GM19023 (cell line): ENCODE measurements at regions not wholly inside any gene's neighbourhood (a gene's known extent, or its start where the extent isn't known, plus 50 kb on each side); places are given as distances from the start of the nearest gene placed in this dataset.

Experiments
- ATAC-seq: cut with Tn5 transposase; IDR thresholded peaks from one replicate; pipeline ENCODE4 v1.9.1; 2021; ENCODE audit warnings: mild to moderate bottlenecking, moderate library complexity; ENCODE audit not compliant: unreplicated experiment

DNA sequence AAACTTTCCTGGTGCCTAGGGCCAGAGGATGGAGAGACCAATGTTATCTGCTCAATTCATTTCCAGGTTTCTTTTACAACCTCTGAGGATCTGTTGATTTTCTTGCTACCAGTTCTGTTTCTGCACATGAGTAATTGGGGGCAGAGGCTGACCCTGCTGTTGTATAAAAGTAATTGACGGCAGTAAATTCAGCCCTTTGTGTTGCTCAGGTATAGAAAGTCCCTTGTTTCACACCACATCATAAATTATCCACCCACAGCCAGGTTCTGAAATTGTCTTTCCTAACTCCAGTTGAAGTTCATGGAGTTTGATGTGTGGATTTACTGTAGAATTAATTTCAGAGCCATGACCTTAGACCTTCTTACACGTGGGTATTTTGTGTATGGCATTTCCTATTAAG is 107.4 kb upstream of the GRIK2 start:
- ATAC-seq: no peak

DNA sequence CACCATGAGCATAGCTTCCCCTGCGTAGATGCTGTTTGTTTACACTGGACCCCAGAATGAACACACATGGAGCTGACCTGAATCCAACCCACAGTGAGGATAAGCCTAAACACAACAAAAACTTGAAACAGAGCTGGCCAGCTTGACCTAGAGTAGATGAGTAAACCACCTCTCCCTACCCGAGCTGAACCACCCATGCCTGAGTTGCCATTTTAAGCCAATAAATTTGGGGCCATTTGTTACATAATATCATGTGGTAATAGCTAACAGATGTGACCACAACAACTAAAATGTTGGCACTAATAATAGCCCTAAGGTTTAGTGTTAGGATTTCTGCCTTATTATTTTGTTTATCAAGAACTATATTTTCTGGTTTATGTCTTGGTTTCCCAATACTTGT is 103.2 kb upstream of the GRIK2 start:
- no peak for ATAC-seq

DNA sequence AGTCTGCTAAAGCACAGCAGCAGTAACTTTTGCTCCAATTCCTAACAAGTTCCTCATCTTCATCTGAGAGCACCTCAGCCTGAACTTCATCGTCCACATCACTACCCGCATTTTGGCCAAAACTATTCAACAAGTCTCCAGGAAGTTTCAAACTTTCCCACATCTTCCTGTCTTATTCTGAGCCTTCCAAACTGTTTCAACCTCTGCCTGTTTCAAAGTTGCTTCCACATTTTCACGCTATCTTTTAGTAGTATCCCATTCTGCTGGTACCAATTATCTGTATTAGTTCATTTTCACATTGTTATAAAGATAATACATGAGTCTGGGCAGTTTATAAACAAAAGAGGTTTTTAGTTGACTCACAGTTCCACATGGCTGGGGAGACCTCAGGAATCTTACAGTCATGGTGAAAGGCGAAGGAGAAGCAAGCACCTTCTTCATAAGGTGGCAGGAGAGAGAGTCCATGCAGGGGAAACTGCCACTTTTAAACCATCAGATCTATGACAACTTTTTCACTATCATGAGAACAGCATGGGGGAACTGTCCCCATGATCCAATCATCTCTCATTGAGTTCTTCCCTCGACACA is 99.4 kb upstream of the GRIK2 start:
- ATAC-seq: no peak

DNA sequence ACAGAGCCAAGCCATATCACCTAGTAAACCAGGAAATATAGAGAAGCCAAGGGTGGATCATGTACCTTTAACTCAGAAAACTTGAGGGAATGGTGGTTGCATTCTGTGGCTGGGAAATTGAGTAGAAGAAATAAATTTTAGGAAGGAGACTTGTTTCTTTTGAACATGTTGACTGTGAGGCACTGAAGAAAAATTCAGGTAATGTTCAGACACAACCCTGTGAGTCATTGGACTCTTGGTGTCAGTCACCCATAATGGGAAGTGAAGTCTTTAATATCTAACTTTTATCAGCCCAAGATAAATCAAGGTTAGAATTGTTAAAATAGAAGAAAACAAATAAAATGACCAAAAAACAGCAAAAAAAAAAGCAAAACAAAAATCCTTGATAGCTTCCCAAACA is 98.8 kb upstream of the GRIK2 start:
- ATAC-seq: no peak

DNA sequence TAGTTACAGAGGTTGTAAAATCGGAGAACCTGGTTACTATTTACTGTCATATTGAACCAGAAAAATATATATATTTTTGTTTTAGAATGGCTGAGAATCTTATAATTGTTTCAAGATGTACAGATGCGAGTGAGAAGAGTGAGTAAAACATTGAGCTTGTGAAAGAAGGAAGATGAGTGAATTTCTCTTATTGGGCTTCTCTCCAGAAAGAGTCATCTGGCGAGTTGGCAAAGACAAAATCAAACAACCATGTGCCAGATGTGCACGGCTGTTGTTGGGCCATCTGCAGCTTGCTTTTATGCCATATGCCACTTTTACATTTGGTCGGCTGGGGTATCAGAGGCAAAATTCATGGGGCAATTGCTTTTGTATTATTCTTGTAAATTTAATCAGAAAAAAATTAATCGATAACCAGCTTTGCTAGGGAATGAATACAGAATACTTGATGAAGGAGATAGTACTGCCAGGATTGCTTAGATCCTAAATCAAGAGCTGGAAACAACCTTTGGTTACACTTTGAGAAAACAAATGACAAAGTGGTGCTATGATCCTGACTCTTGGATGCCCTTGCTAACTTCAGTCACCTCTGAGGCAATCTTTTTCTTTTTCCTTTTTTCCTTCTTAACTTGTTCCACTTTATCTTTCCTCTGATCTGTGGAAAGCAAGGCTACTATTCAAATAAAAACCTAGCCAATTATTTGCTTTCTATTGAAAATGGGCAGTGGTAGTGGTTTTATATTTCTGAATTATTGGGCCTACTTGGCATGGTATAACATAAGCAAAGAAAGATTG is 97.1 kb upstream of the GRIK2 start:
- ATAC-seq: no peak

DNA sequence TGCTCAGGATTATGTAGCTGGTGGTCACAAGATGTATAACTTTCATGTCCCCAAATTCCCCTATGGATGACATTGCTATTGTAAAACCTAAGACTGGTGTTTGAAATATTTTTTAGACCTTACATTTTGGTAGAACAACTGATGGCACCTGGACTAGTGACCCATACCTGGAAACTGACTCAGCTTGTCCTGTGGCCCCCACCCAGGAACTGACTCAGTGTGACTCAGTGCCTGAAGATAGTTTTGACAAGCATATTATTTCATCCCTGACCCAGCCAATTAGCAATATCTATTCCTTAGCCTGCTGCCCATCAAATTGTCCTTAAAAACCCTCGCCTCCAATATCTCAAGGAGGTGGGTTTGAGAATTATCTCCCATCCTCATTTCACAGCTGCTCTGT is 90.9 kb upstream of the GRIK2 start:
- ATAC-seq: no peak

DNA sequence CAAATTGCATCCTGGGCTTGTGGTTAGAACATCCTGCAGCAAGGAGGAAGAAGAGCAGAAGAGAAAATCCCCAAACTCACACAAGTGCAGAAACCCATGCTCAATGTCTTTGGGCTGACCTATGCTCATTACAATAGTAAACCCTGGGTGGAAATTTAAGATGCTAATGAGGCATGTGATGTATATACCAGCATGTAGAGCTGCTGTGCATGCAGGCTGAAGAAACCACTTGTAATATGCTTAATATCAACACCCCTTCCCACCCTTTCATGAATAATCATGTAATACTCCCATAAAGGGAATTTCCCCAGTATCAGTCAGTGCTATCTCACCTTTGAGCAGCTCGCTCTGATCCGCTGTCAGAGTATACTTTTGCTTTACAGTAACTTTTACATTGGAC is 90.0 kb upstream of the GRIK2 start:
- no peak for ATAC-seq

DNA sequence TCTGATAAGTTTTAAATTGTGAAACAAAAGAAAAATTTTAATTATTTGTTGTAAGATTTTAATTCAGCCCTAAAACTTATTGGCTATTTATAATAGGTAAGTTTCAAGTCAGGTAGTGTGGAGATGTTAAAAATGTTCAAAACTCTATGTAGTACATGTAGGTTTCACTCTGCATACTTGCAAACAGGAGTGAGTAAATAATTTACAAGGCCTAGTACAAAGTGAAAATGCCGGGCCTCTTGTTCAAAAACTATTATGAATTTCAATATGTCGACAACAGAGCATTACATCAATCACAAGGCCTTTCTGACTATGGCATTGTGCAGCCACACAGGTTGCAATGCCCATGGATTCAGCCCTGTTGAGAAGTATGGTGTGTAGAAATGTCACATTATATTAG is 80.9 kb upstream of the GRIK2 start:
- ATAC-seq: no peak

DNA sequence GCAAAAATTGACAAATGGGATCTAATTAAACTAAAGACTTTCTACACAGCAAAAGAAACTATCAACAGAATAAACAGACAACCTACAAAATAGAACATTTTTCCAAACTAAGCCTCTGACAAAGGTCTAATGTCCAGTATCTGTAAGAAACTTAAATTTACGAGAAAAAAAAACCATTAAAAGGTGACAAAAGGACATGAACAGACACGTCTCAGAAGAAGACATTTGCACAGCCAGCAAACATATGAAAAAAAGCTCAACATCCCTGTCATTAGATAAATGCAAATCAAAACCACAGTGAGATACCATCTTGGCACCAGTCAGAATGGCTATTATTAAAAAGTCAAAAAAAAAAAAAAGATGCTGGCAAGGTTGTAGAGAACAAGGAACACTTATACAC is 70.6 kb upstream of the GRIK2 start:
- ATAC-seq: no peak

DNA sequence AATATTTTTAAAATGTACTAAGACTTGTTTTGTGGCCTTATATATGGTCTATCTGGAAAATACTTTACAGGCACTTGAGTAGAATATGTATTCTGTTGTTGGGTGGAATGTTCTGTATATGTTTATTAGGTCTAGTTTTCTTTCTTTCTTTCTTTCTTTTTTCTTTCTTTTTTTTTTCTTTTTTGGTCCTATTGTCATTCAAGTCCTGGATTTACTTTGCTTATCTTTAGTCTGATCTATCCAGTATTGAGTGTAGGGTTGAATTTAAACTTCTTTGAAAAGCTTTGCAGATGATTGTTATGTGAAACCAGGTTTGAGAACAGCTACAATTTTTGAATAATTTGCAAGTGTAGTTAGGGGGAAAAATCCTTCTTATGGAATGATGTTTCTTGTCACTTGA is 67.1 kb upstream of the GRIK2 start:
- no peak for ATAC-seq

DNA sequence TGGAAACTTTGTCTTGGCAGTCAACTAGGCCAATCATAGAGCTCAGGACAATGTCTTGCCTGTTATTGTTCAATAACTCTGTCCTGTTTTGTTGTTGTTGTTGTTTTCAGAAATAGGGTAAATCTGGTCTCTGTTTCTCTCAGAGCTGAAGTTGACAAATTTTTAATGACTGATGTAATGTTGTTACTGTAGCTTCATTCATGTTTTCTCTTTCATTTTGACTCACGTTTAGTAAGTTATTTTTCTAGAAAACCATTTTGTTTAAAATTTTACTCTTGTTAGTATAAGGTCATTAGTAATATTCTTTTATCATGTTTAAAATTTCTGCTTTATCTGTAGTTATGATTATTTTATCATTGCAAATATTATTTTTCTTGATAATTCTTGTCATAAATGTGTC is 51.6 kb upstream of the GRIK2 start:
- ATAC-seq: no peak
